ENCODE measurements at regions not wholly inside any gene's neighbourhood (a gene's known extent, or its start where the extent isn't known, plus 50 kb on each side); places are given as distances from the start of the nearest gene placed in this dataset.

DNA sequence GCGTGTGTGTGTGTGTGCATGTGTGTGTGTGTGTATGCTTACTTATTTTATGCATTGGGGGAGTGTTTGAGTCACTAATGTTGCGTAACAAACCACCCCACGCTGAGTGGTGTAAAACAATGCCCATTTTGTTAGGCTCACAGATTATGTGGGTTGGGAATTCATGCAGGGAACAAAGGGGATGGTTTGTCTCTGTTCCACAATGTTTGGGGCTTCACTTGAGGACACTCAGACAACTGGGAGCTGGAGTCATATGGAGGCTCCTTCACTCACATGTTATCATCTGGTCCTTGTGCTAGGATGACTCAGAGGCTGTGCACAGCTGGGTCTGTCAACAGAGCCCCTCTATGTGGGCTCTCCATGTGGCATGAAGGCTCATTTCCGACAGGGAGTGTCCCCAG is 51.3 kb upstream of the LARGE1 start:
- TF ChIP-seq, protein P1, sequence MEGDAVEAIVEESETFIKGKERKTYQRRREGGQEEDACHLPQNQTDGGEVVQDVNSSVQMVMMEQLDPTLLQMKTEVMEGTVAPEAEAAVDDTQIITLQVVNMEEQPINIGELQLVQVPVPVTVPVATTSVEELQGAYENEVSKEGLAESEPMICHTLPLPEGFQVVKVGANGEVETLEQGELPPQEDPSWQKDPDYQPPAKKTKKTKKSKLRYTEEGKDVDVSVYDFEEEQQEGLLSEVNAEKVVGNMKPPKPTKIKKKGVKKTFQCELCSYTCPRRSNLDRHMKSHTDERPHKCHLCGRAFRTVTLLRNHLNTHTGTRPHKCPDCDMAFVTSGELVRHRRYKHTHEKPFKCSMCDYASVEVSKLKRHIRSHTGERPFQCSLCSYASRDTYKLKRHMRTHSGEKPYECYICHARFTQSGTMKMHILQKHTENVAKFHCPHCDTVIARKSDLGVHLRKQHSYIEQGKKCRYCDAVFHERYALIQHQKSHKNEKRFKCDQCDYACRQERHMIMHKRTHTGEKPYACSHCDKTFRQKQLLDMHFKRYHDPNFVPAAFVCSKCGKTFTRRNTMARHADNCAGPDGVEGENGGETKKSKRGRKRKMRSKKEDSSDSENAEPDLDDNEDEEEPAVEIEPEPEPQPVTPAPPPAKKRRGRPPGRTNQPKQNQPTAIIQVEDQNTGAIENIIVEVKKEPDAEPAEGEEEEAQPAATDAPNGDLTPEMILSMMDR (IDR thresholded peaks at IDR 0.05; ENCODE audit: extremely low read depth in 1 of 2, insufficient read depth in 1 of 2, low read depth in 1 of 2, low read length in 2 of 2) = no peak
- no peak for TF ChIP-seq EZH2 (IDR thresholded peaks at IDR 0.05; ENCODE audit: borderline replicate concordance, low read depth, low read length, severe bottlenecking)
- TF ChIP-seq, protein P2, sequence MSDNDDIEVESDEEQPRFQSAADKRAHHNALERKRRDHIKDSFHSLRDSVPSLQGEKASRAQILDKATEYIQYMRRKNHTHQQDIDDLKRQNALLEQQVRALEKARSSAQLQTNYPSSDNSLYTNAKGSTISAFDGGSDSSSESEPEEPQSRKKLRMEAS (IDR thresholded peaks at IDR 0.05; ENCODE audit: insufficient read depth, insufficient read length) = no peak

Data from endothelial cell of umbilical vein (primary cell).